ENCODE measurements at regions not wholly inside any gene's neighbourhood (a gene's known extent, or its start where the extent isn't known, plus 50 kb on each side); places are given as distances from the start of the nearest gene placed in this dataset.

DNA sequence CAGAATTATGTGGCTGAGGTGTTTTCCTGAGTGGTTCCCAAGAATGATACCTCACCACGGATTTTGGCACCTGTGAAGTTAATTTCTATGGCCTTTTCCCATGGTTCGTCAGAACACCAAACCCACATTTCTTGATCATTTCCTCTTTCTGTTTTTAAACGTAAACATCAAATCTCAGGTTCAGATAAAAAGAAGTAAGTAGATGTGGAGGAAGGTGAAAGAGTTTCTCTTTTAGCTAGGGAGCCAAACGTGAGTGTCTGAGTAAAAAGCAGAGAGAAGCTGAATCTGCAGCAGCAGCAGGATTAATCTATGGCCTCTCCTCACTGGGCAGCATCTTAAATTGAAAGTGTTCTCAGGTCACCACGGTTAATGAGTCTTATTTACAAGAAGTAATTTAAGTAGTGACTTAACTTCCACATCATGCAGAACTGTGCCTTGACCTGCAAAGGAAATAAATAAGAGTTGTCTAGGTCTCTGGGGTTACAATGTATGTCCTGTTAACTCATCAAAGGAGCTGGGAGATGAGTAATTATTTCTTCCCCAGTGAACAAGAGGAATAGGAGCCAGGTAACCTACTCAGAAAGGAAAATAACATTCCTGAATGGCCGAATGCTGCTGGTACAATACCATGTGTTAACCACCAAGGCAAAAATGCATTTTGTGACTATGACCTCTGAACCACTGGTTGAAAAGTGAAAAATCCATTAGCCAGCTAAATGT is 139.6 kb upstream of the NETO1 start:
- CTCF ChIA-PET = no interaction called here
- H3K27me3 Mint-ChIP-seq (ENCODE audit: unreplicated experiment) = no peaks in the 10 kb centered on the region
- intact Hi-C loops (cut with micrococcal nuclease; ENCODE audit: unreplicated experiment) = no loop called here
- no peak for DNase-seq
- no peak overlapping the region for H3K4me3 Mint-ChIP-seq (ENCODE audit: low read depth, unreplicated experiment)
- no peak overlapping the region for H3K27ac Mint-ChIP-seq (ENCODE audit: unreplicated experiment)
- TF ChIP-seq CTCF (IDR thresholded peaks at IDR 0.05; ENCODE audit: unreplicated experiment) = no peak
- peaks cover 5% of the 10 kb centered on the region for H3K9me3 Mint-ChIP-seq (ENCODE audit: low read depth, unreplicated experiment)
- no peaks in the 10 kb centered on the region for H3K36me3 Mint-ChIP-seq (ENCODE audit: insufficient read depth, unreplicated experiment)
- H3K4me1 Mint-ChIP-seq (ENCODE audit: low read depth, unreplicated experiment) = peaks cover 9% of the 10 kb centered on the region
- no TSS peak for BruUV-seq (replicated peaks)

- Mint-ChIP-seq H3K27me3 (ENCODE audit: unreplicated experiment) (no peaks in the 10 kb centered on the region), H3K9me3 (ENCODE audit: low read depth, unreplicated experiment) (peaks cover 5% of the 10 kb centered on the region)
- BruUV-seq (replicated peaks) = no TSS peak
These were observed 138.5 kb upstream of the NETO1 start for GRCh38 chr18:73006331-73006730.

GRCh38 chr18:73004260-73004659 is 136.5 kb upstream of the NETO1 start:
- no peak for TF ChIP-seq CTCF (IDR thresholded peaks at IDR 0.05; ENCODE audit: unreplicated experiment)
- Mint-ChIP-seq H3K27ac (ENCODE audit: unreplicated experiment) (no peak overlapping the region), H3K36me3 (ENCODE audit: insufficient read depth, unreplicated experiment) (no peaks in the 10 kb centered on the region), H3K4me3 (ENCODE audit: low read depth, unreplicated experiment) (no peak overlapping the region), H3K4me1 (ENCODE audit: low read depth, unreplicated experiment) (peaks cover 16% of the 10 kb centered on the region), H3K27me3 (ENCODE audit: unreplicated experiment) (no peaks in the 10 kb centered on the region), H3K9me3 (ENCODE audit: low read depth, unreplicated experiment) (no peaks in the 10 kb centered on the region)
- CTCF ChIA-PET = interaction anchor here (0.6 kb wide), 1 partner anchor 308 kb away, joined by 4 read pairs; no protein-coding TSS in a partner anchor
- BruUV-seq (replicated peaks) = no TSS peak
- intact Hi-C loops (cut with micrococcal nuclease; ENCODE audit: unreplicated experiment) = no loop called here
- no peak for DNase-seq

More at GRCh38 chr18:73006331-73006730, 138.5 kb upstream of the NETO1 start:
- DNase-seq = no peak
- TF ChIP-seq CTCF (IDR thresholded peaks at IDR 0.05; ENCODE audit: unreplicated experiment) = no peak
- Mint-ChIP-seq H3K36me3 (ENCODE audit: insufficient read depth, unreplicated experiment) (no peaks in the 10 kb centered on the region), H3K27ac (ENCODE audit: unreplicated experiment) (no peak overlapping the region), H3K4me1 (ENCODE audit: low read depth, unreplicated experiment) (peaks cover 10% of the 10 kb centered on the region), H3K4me3 (ENCODE audit: low read depth, unreplicated experiment) (no peak overlapping the region)
- intact Hi-C loops (cut with micrococcal nuclease; ENCODE audit: unreplicated experiment) = no loop called here
- CTCF ChIA-PET = no interaction called here

DNA sequence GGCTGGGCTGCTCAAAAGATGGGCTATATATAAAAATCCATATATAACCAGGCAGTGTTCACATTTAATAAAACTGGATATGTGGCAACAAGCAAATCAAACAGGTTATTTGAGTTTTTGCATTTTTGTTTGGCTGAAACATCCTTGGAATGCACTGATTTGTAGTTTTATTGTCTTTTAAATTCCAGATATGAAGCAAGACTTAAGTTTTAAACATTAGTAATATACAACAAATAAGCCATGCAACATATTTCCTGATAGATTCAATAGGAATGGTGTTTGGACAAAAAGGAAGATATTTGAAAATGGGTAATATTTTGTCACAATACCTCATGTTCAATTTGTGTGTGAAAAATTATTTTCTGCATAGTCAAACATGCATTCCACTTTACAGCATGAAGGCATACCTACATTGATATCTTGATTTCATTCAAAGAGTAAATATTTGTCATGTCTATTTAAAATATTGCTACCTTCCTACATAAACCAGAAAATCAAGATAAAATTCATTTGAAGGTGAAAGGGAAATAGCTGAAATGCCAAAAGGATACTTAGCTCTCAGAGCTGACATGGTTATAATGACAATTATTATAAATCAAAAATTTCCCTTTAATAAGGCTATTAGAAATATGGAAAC is 132.3 kb upstream of the NETO1 start:
- peaks cover 7% of the 10 kb centered on the region for H3K4me1 Mint-ChIP-seq (ENCODE audit: low read depth, unreplicated experiment)
- CTCF ChIA-PET = no interaction called here
- intact Hi-C loops (cut with micrococcal nuclease; ENCODE audit: unreplicated experiment) = no loop called here
- H3K4me3 Mint-ChIP-seq (ENCODE audit: low read depth, unreplicated experiment) = no peak overlapping the region
- no peaks in the 10 kb centered on the region for H3K9me3 Mint-ChIP-seq (ENCODE audit: low read depth, unreplicated experiment)
- DNase-seq = no peak
- no peaks in the 10 kb centered on the region for H3K36me3 Mint-ChIP-seq (ENCODE audit: insufficient read depth, unreplicated experiment)
- TF ChIP-seq CTCF (IDR thresholded peaks at IDR 0.05; ENCODE audit: unreplicated experiment) = no peak
- no TSS peak for BruUV-seq (replicated peaks)
- H3K27ac Mint-ChIP-seq (ENCODE audit: unreplicated experiment) = no peak overlapping the region
- no peaks in the 10 kb centered on the region for H3K27me3 Mint-ChIP-seq (ENCODE audit: unreplicated experiment)

Data from Calu3 (cell line).